ENCODE measurements at regions not wholly inside any gene's neighbourhood (a gene's known extent, or its start where the extent isn't known, plus 50 kb on each side); places are given as distances from the start of the nearest gene placed in this dataset.

DNA sequence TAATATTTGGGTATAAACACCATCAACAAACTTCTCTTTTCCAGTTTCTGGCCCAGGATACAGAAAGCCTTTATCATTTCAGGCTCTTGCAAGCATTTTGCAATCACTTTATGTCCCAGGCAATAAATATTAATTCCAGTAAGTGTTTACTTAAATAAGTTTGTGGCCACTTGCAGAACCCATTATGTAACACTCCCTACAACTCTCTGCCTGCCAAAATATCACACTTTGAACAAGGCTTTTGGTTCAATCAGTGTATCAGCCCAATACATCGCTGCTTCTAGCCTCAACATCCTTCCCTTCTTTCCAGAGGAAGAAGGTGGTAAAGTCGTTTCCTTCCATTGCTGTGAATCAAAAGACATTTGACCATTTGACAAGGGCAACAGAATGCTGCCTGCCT, 203.0 kb upstream of the USP25 start:
- TF ChIP-seq NFE2L2 (IDR thresholded peaks at IDR 0.05; ENCODE audit: low read depth, low read length) (no peak), CTCF (conservative IDR thresholded peaks at IDR 0.05; ENCODE audit: low read depth, low read length) (no peak), FOS (IDR thresholded peaks at IDR 0.05; ENCODE audit: low read depth, low read length) (no peak), POLR2A (IDR thresholded peaks at IDR 0.05; ENCODE audit: low read depth, low read length) (no peak), SMC3 (IDR thresholded peaks at IDR 0.05; ENCODE audit: low read depth, low read length) (no peak), CEBPB (IDR thresholded peaks at IDR 0.05; ENCODE audit: low read depth, low read length) (no peak)

Measured in IMR-90 (cell line).